Tibial nerve (tissue), 4 donors: ENCODE measurements at regions not wholly inside any gene's neighbourhood (a gene's known extent, or its start where the extent isn't known, plus 50 kb on each side); places are given as distances from the start of the nearest gene placed in this dataset.

Experiments
- DNase-seq, 2 donors: peaks; one replicate each; pipeline ENCODE4 v3.0.0-alpha.2; 2019; ENCODE audit warnings: low spot score in 2 of 2
- H3K27ac ChIP-seq, 4 donors: fragments of 200-600 bp; sonication (generic) in 3 of 4; one replicate each; pipeline ENCODE4 v1.5.1; 2017 to 2019; ENCODE audit warnings: mild to moderate bottlenecking in 1 of 4
- H3K27me3 ChIP-seq, 2 donors: fragments of 200-600 bp; sonication (generic) in 1 of 2; one replicate each; pipeline versions ENCODE4 v1.5.1 to v1.6.0; 2017 to 2019
- H3K36me3 ChIP-seq, 3 donors: fragments of 200-600 bp; sonication (generic); one replicate each; pipeline ENCODE4 v1.5.1; 2018 to 2019
- H3K4me1 ChIP-seq, 4 donors: fragments of 200-600 bp; sonication (generic) in 3 of 4; one replicate each; pipeline ENCODE4 v1.5.1; 2017 to 2019
- H3K4me3 ChIP-seq, 4 donors: fragments of 200-600 bp; sonication (generic) in 3 of 4; one replicate each; pipeline ENCODE4 v1.5.1; 2017 to 2019; ENCODE audit warnings: mild to moderate bottlenecking in 1 of 4, moderate library complexity in 1 of 4
- H3K9me3 ChIP-seq, 4 donors: fragments of 200-600 bp; sonication (generic) in 3 of 4; one replicate each; pipeline ENCODE4 v1.5.1; 2017 to 2019
- CTCF ChIP-seq, 5 experiments: fragments of 200-600 bp in 3 of 5; fragments of 450-650 bp in 2 of 5; sonication (generic) in 3 of 5; IDR thresholded peaks; one replicate each; pipeline ENCODE4 v1.5.1; 2016 to 2019; ENCODE audit warnings: antibody characterized with exemption in 5 of 5, mild to moderate bottlenecking in 3 of 5, moderate library complexity in 2 of 5
- EP300 ChIP-seq, 2 donors: sonication (generic); formaldehyde crosslinking; IDR thresholded peaks; one replicate each; pipeline ENCODE4 v1.6.1; 2017; ENCODE audit warnings: antibody characterized with exemption in 2 of 2, mild to moderate bottlenecking in 1 of 2
- POLR2A ChIP-seq, 2 donors: fragments of 450-650 bp; IDR thresholded peaks; one replicate each; pipeline ENCODE4 v1.6.1; 2017; ENCODE audit warnings: antibody characterized with exemption in 2 of 2, mild to moderate bottlenecking in 2 of 2, moderate library complexity in 2 of 2
- WGBS, 2 donors: methylation state at CpG; one replicate each; pipeline ENCODE4 v1.1.5; 2018; 5-methylcytosine and 5-hydroxymethylcytosine counted together

GRCh38 chr9:118809160-118809625, 560.0 kb downstream of the BRINP1 start:
- 81 to 87% methylated on average over 31 to 46 of the region's 47 CpGs for WGBS, 2 donors
- TF ChIP-seq CTCF (IDR thresholded peaks at IDR 0.05) (no peak), EP300 (IDR thresholded peaks at IDR 0.05) (no peak), POLR2A (IDR thresholded peaks at IDR 0.05) (no peak)
- H3K27me3 ChIP-seq, result no peaks in the 10 kb centered on the region
- H3K27ac ChIP-seq, result no peak overlapping the region
- peaks cover 0 to 24% (median 0%) of the 10 kb centered on the region in 4 donors for H3K9me3 ChIP-seq
- H3K4me3 ChIP-seq, result no peak overlapping the region
- no peaks in the 10 kb centered on the region for H3K36me3 ChIP-seq
- DNase-seq, result no peak
- H3K4me1 ChIP-seq, result no peaks in the 10 kb centered on the region

GRCh38 chr9:118829334-118829733, 539.9 kb downstream of the BRINP1 start:
- TF ChIP-seq CTCF (IDR thresholded peaks at IDR 0.05) (peak in 2 of 5 experiments; percentile 9 to 13), POLR2A (IDR thresholded peaks at IDR 0.05) (no peak)
- H3K4me1 ChIP-seq, result no peaks in the 10 kb centered on the region
- H3K9me3 ChIP-seq, result no peaks in the 10 kb centered on the region
- no peak overlapping the region for H3K27ac ChIP-seq
- no peak for DNase-seq
- H3K36me3 ChIP-seq, result no peaks in the 10 kb centered on the region
- H3K4me3 ChIP-seq, result no peak overlapping the region
- no peaks in the 10 kb centered on the region for H3K27me3 ChIP-seq

GRCh38 chr9:118832371-118832770, 536.9 kb downstream of the BRINP1 start:
- WGBS, 2 donors, result 80 to 85% methylated on average over 5 of the region's 5 CpGs
- TF ChIP-seq EP300 (IDR thresholded peaks at IDR 0.05), result no peak
- TF ChIP-seq POLR2A (IDR thresholded peaks at IDR 0.05), result no peak
- no peak for TF ChIP-seq CTCF (IDR thresholded peaks at IDR 0.05)

GRCh38 chr9:118836891-118837290, 532.3 kb downstream of the BRINP1 start:
- 65 to 69% methylated on average over 2 of the region's 2 CpGs for WGBS, 2 donors
- Histone ChIP-seq H3K36me3 (no peaks in the 10 kb centered on the region), H3K27me3 (no peaks in the 10 kb centered on the region), H3K4me1 (no peaks in the 10 kb centered on the region), H3K4me3 (no peak overlapping the region), H3K27ac (no peak overlapping the region), H3K9me3 (no peaks in the 10 kb centered on the region)
- no peak for DNase-seq
- TF ChIP-seq EP300 (IDR thresholded peaks at IDR 0.05) (no peak), POLR2A (IDR thresholded peaks at IDR 0.05) (no peak), CTCF (IDR thresholded peaks at IDR 0.05) (no peak)

More at GRCh38 chr9:118832371-118832770, 536.9 kb downstream of the BRINP1 start:
- no peak overlapping the region for H3K27ac ChIP-seq
- no peak overlapping the region for H3K4me3 ChIP-seq
- no peak for DNase-seq
- no peaks in the 10 kb centered on the region for H3K27me3 ChIP-seq
- no peaks in the 10 kb centered on the region for H3K36me3 ChIP-seq
- no peaks in the 10 kb centered on the region for H3K9me3 ChIP-seq
- H3K4me1 ChIP-seq, result no peaks in the 10 kb centered on the region

- TF ChIP-seq EP300 (IDR thresholded peaks at IDR 0.05) (no peak), POLR2A (IDR thresholded peaks at IDR 0.05) (no peak), CTCF (IDR thresholded peaks at IDR 0.05) (no peak)
- no peaks in the 10 kb centered on the region for H3K9me3 ChIP-seq
- WGBS, 2 donors, result 30 to 34% methylated on average over 6 of the region's 6 CpGs
- H3K36me3 ChIP-seq, result no peaks in the 10 kb centered on the region
- no peaks in the 10 kb centered on the region for H3K27me3 ChIP-seq
- H3K27ac ChIP-seq, result no peak overlapping the region
- H3K4me1 ChIP-seq, result no peaks in the 10 kb centered on the region
- no peak overlapping the region for H3K4me3 ChIP-seq
- no peak for DNase-seq
Measured at GRCh38 chr9:118871531-118871930, 497.7 kb downstream of the BRINP1 start.
